Iris pigment epithelial cell (primary cell): ENCODE measurements at regions not wholly inside any gene's neighbourhood (a gene's known extent, or its start where the extent isn't known, plus 50 kb on each side); places are given as distances from the start of the nearest gene placed in this dataset.

Experiments
- DNase-seq: peaks from one replicate; pipeline ENCODE4 v3.0.0-alpha.2; 2011; ENCODE audit warnings: low read depth

GRCh38 chr13:44184740-44185139, 188.9 kb upstream of the SERP2 start:
- no peak for DNase-seq

- peak; percentile 34 for DNase-seq
Measured at GRCh38 chr13:44188257-44188656, 185.4 kb upstream of the SERP2 start.

- DNase-seq = no peak
Measured at GRCh38 chr13:44189085-44189484, 184.5 kb upstream of the SERP2 start.

GRCh38 chr13:44191103-44191502, 182.5 kb upstream of the SERP2 start:
- DNase-seq = no peak

- peak; percentile 84 for DNase-seq
Measured at GRCh38 chr13:44191504-44192171, 182.0 kb upstream of the SERP2 start.

- no peak for DNase-seq
Measured at GRCh38 chr13:44193731-44194130, 179.9 kb upstream of the SERP2 start.

GRCh38 chr13:44195245-44195644, 178.4 kb upstream of the SERP2 start:
- DNase-seq = no peak

GRCh38 chr13:44196196-44196751, 177.3 kb upstream of the SERP2 start:
- no peak for DNase-seq

- DNase-seq = peak; percentile 22
Measured at GRCh38 chr13:44197791-44198770, 175.5 kb upstream of the SERP2 start.

- no peak for DNase-seq
Measured at GRCh38 chr13:44198826-44199225, 174.8 kb upstream of the SERP2 start.

GRCh38 chr13:44199627-44200207, 173.9 kb upstream of the SERP2 start:
- DNase-seq = no peak

GRCh38 chr13:44206434-44206833, 167.2 kb upstream of the SERP2 start:
- DNase-seq = no peak

GRCh38 chr13:44207476-44207875, 166.1 kb upstream of the SERP2 start:
- no peak for DNase-seq

- no peak for DNase-seq
Measured at GRCh38 chr13:44210525-44210924, 163.1 kb upstream of the SERP2 start.

GRCh38 chr13:44211286-44211685, 162.3 kb upstream of the SERP2 start:
- DNase-seq = no peak

- no peak for DNase-seq
Measured at GRCh38 chr13:44211704-44212346, 161.8 kb upstream of the SERP2 start.

GRCh38 chr13:44212633-44213396, 160.8 kb upstream of the SERP2 start:
- DNase-seq = peak; percentile 49

- no peak for DNase-seq
Measured at GRCh38 chr13:44218501-44219240, 155.0 kb upstream of the SERP2 start.

- peak; percentile 63 for DNase-seq
Measured at GRCh38 chr13:44219577-44220548, 153.8 kb upstream of the SERP2 start.
